ENCODE measurements at regions not wholly inside any gene's neighbourhood (a gene's known extent, or its start where the extent isn't known, plus 50 kb on each side); places are given as distances from the start of the nearest gene placed in this dataset.

GRCh38 chr3:152959307-152959706 lies 124.4 kb downstream of the P2RY1 start:
- TF ChIP-seq CTCF (conservative IDR thresholded peaks at IDR 0.05) = no peak
- no peak for TF ChIP-seq EZH2 (IDR thresholded peaks at IDR 0.05; ENCODE audit: low read depth)

Measured in PC-9 (cell line).